C4-2B (cell line): ENCODE measurements at regions not wholly inside any gene's neighbourhood (a gene's known extent, or its start where the extent isn't known, plus 50 kb on each side); places are given as distances from the start of the nearest gene placed in this dataset.

ENCODE experiments used
- CTCF ChIP-seq: fragments of 450-650 bp; conservative IDR thresholded peaks from 2 replicates; pipeline ENCODE4 v1.5.1; 2017; ENCODE audit warnings: mild to moderate bottlenecking
- ZFX ChIP-seq: fragments of 450-650 bp; IDR thresholded peaks from 2 replicates; pipeline ENCODE4 v1.6.1; 2017

GRCh38 chr7:18361756-18362155 is 133.8 kb upstream of the HDAC9 start:
- TF ChIP-seq CTCF (peak; percentile 37), ZFX (no peak)
